HG03378 (cell line): ENCODE measurements at regions not wholly inside any gene's neighbourhood (a gene's known extent, or its start where the extent isn't known, plus 50 kb on each side); places are given as distances from the start of the nearest gene placed in this dataset.
"Not testable (repeated sequence)": the region's sequence is repeated elsewhere in the genome, so short reads cannot be mapped to it uniquely, and the experiment has no call there.

Experiments used
- ATAC-seq: cut with Tn5 transposase; IDR thresholded peaks from one replicate; pipeline ENCODE4 v1.9.1; 2021; ENCODE audit warnings: mild to moderate bottlenecking, moderate library complexity; ENCODE audit not compliant: unreplicated experiment

- ATAC-seq, result no peak
These were observed 614.0 kb upstream of the FOXG1 start for GRCh38 chr14:28152453-28153044.

- ATAC-seq, result no peak
These were observed 609.2 kb upstream of the FOXG1 start for GRCh38 chr14:28157289-28157869.

- ATAC-seq, result no peak
These were observed 608.4 kb upstream of the FOXG1 start for GRCh38 chr14:28157887-28158791.

GRCh38 chr14:28161040-28161439, 605.5 kb upstream of the FOXG1 start:
- ATAC-seq, result no peak

GRCh38 chr14:28163233-28163632, 603.4 kb upstream of the FOXG1 start:
- no peak for ATAC-seq

- ATAC-seq, result no peak
These were observed 602.7 kb upstream of the FOXG1 start for GRCh38 chr14:28163897-28164296.

GRCh38 chr14:28187902-28188830, 578.4 kb upstream of the FOXG1 start:
- ATAC-seq, result not testable (repeated sequence)

- ATAC-seq, result no peak
These were observed 569.7 kb upstream of the FOXG1 start for GRCh38 chr14:28196878-28197277.

- ATAC-seq, result no peak
These were observed 546.2 kb upstream of the FOXG1 start for GRCh38 chr14:28220391-28220790.

- ATAC-seq, result no peak
These were observed 525.7 kb upstream of the FOXG1 start for GRCh38 chr14:28240909-28241308.

- ATAC-seq, result no peak
These were observed 523.7 kb upstream of the FOXG1 start for GRCh38 chr14:28242895-28243294.

GRCh38 chr14:28243600-28243999, 523.0 kb upstream of the FOXG1 start:
- ATAC-seq, result no peak

GRCh38 chr14:28245216-28245615, 521.4 kb upstream of the FOXG1 start:
- ATAC-seq, result no peak

- ATAC-seq, result no peak
These were observed 519.1 kb upstream of the FOXG1 start for GRCh38 chr14:28247491-28247890.

GRCh38 chr14:28252124-28252523, 514.5 kb upstream of the FOXG1 start:
- not testable (repeated sequence) for ATAC-seq

- no peak for ATAC-seq
These were observed 511.8 kb upstream of the FOXG1 start for GRCh38 chr14:28254768-28255167.

- ATAC-seq, result no peak
These were observed 502.3 kb upstream of the FOXG1 start for GRCh38 chr14:28264306-28264705.

- ATAC-seq, result no peak
These were observed 494.3 kb upstream of the FOXG1 start for GRCh38 chr14:28272270-28272669.

GRCh38 chr14:28280530-28280929, 486.1 kb upstream of the FOXG1 start:
- ATAC-seq, result no peak

- no peak for ATAC-seq
These were observed 485.5 kb upstream of the FOXG1 start for GRCh38 chr14:28280997-28281598.
